ENCODE measurements at regions not wholly inside any gene's neighbourhood (a gene's known extent, or its start where the extent isn't known, plus 50 kb on each side); places are given as distances from the start of the nearest gene placed in this dataset.
"Not testable (repeated sequence)": the region's sequence is repeated elsewhere in the genome, so short reads cannot be mapped to it uniquely, and the experiment has no call there.

DNA sequence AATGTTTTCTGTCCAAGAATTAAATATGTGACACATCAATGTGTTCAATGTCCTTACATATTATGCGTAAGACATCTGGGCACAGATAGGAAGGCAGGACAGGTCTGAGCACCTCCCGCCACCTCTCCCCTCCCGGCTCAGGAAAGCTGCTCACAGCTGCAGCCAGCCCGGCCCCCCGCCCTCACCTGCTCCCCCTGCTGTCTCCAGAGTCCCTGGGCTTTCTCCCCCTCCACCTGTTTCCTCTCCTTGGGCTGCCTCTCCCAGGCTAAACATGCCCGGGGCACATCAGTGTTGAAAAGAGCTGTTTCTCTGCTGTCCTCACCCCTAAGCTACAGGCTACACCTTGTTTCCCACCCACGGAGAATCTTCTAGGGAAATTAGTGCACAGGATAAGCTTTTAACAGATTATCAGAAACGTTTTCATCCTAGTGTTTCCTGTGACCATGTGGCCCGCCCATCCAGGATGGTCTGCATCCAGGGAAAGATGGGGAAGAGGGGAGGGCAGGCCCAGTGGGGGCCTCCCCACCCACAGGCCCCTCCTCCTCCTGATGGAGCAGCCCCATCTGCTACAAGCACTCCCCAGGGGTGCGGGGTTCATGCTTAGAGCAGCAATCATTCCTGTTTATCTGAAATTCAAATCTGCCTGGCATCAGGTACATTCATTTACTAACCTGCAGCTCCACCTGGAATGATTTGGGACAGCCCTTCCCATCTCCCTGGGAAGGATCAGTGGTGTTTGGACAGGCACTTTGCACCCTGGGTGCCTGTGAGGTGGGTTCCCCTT, 273.8 kb upstream of the SFSWAP start:
- no peak for DNase-seq (ENCODE audit: low read depth)

DNA sequence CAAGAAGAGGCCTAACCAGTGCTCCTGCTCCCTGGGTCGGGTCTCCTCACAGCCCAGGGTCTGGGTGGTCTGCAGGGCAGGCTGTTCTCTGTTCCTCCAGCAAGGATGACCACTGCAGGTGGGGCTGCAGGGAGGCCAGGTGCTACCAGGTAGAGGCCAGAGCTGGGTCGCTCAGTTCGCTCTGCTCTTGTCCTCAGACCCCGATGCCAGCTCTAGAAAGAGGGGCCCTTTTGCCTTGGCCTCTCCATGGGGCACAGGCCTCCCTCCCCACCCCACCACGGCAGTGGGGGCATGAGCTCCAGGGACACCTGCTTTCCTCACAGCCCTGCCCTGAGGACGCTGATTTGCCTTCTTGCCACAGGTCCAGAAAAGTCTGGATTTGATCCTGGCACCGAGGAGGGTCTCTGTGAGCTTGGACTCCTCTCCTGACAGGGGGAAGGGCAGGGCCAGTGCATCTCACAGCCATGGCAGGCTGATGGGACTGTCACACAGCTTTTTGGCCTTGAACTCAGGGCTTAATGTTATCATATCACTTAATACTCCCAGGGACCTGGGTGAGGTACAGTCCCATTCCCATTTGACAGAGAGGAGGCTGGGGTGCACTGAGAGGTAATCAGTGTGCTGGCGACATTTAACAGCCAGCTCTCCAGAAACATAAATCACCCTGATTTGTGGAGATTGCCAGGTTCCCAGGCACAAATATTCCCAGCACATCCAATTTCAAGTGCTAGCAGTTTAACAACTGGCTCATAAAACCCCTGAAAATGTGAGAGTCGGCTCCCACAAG, 273.0 kb upstream of the SFSWAP start:
- DNase-seq (ENCODE audit: low read depth), result no peak

DNA sequence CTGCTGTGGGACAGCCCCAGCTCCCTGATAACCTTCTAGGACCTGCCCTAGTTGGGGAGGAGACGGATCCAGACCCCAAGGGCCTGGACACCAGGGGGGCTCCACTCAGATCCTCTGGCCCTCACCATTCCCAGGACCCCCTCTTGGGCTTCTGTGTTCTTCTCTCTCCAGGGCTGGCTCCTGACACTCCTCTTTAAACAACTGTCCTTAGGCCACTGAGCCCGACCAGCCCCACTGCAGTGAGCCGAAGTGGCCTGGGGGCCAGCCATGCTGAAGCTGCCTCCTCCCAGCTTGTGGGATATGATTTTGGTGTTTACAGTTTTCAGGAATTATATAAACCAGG, 272.4 kb upstream of the SFSWAP start:
- not testable (repeated sequence) for DNase-seq (ENCODE audit: low read depth)

DNA sequence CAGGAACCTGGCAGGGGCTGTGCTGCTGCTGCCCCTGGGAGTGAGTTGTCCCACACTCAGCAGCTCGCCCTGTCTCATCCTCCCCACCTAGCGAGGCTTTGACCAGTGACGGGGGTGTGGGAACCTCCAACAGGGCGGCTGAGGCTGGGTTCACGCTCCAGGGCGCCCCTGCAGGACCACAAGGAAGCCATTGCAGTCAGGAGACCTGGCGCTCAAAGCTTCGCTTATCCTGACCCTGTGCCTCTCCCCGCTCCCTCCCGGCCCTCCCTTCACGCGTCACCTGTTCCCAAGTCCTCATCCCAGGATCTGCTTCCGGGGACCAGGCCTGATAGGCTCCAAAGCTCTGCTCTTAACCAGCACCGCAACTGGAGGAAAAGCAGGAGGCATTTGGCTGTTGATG, 272.0 kb upstream of the SFSWAP start:
- DNase-seq (ENCODE audit: low read depth), result no peak

DNA sequence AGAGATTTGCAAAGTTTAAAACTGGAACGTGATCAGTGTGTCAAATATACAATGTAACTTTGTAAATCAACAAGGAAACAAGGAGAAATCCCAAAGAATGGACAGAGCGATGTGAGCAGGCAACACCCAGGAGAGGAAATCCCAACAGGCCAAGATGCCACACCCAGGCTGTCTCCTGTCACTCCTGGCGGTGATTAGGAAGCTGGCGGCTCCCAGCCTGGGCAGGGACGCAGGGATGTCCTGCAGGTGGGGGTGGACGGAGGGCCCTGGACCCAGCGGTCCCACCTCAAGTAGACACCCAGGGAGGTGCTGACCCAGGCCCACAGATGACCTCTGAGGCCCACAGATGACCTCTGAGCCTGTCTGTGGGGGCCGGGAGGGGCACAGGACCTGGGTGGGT, 271.1 kb upstream of the SFSWAP start:
- DNase-seq (ENCODE audit: low read depth), result not testable (repeated sequence)

DNA sequence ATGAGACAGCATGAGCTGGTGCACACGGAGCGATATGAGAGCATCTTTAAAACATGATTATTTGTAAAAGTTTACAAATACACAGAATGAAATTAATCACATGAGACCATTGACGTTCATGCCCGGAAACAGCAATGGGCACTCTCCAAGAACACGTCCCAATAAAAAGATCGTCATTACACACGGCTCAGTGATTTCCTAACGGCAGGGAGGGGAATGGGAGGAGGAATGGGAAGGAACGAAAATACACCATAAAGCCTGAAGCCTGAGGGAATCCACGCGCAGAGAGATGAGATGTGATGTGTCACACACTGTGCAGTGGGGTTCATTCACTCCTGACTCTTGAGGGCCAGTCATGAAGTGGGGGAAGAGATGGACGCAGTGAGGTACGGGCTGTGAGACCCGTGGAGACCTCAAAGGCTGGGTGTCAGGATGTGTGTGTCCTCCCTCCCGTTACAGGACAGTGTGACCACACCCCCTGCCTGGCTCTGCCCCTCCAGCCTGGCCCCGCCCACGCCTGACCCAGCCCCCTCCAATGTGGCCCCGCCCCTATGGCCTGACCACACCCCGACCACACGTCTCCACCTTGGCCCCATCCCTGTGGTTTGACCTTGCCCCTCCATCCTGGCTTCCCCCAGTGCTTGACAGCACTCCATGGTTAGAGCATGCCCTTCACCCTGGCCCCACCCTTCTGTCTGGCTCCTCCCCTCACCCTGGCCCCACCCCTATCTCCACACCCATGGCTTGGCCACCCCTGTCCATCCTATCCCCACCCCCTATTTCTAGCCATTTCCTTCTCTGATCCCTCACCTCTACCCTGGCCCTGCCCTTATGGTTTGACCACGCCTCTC, 270.5 kb upstream of the SFSWAP start:
- DNase-seq (ENCODE audit: low read depth), result not testable (repeated sequence)

DNA sequence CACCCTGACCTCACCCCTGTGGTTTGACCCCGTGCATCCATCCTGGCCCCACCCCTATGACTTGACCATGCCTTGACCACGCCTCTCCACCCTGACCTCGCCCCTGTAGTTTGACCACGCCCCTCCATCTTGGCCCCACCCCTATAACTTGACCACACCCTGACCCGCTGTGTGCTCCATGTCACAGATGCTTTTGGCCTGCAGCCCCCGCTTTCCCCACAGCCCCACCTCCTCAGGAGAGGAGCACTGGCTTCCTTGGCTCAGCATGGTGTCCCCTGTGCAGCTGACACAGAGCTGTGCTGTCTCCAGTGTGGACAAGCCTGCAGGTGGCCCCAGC, 269.9 kb upstream of the SFSWAP start:
- DNase-seq (ENCODE audit: low read depth), result no peak

DNA sequence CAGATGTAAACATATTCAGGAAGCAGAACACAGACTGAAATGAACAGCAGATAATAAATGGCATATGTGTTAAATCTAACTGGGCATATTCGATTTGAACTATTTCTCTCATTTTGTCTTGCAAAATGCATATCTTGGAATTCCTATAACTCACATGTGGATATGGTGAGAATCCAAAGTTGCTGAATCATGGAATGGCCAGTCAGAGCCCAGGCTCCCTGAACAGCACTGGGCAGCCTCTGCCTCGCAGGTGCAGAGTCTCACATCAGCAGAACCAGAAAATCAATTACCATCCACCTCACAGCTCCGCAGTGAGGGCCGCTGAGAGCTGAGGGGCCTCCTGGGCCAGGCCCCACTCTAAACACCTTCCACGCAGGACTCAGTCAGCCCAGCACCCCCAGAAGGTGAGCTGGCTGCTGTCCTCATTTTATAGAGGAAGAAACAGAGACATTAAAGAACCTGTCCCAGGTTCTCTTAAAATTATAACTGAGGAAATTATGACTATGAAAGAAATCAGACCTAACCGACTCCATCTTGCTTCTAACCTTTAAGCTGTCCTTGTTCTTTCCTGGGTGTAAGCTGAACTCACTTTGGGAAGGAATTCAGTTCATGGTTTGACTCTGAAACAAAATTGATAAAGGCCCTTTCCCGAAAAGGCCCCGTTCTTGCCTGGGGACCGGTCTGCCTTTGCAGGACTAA, 269.1 kb upstream of the SFSWAP start:
- no peak for DNase-seq (ENCODE audit: low read depth)

DNA sequence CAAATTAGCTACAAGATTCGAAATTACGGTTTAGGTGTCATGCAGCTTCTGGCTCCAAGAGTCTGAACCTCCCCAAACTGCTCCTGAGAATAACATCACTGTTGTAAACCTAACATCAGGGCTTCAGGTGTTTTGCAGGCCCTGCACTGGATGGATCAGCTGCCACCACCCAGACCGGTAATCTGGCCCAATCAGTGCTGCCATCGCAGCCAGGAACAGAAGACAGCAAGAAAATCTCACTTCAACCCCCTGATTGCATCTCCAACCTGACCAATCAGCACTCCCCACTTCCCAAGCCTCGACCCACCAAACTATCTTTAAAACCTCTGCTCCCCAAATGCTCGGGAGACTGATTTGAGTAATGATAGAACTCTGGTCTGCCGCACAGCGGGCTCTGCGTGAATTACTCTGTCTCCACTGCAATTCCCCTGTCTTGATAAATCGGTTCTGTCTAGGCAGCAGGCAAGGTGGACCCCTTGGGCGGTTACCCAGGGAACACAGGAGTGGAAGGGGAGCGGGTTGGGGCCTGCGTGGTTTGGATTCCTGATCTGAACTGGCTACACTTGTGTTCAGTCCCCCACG, 268.5 kb upstream of the SFSWAP start:
- DNase-seq (ENCODE audit: low read depth), result no peak

DNA sequence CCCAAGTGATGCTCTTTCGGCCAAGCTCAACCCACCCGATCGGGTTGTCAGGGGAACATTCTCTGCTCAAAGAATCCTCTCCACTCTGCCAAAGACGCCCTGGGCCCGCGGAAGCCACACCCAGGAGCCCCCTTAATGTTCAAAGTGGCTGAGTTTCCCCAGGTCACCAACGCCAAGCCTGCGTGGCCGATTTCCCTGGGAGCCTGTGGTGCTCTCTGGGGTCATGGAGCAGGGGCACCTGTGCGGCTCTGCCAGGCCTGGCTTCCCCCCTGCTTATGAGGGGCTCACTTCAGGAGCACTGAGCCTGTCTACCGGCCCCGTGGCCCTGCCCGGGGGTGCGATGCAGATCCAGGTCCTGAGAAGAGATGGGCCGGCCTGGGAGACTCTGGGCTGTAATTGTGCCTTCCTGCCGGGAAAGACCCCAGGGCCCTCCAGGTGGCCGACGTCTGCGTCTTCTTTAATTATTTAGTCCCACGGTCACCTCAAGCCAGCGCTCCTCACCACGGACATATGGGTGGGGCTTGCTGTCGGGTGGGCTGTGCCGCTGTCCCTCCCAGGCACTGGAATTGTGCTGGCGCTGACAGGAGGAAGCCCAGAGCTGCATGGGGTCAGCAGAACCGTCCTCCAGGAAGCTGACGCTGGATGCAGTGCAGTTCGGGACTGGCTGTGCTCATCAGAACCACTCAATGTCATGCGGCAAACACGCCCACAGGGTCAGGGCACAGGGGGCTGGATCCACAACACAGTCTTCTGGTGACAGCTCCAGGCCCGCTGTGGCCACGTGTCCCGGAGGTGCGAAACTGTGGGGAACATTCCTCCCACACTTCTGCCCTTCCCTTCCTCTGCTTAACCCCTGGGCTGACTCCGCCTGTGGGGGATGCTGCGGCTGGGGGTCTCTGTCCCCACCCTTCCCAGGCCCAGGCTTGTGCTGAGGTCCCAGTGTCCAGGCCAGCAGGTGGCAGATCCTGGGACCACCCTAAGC, 267.6 kb upstream of the SFSWAP start:
- no peak for DNase-seq (ENCODE audit: low read depth)

DNA sequence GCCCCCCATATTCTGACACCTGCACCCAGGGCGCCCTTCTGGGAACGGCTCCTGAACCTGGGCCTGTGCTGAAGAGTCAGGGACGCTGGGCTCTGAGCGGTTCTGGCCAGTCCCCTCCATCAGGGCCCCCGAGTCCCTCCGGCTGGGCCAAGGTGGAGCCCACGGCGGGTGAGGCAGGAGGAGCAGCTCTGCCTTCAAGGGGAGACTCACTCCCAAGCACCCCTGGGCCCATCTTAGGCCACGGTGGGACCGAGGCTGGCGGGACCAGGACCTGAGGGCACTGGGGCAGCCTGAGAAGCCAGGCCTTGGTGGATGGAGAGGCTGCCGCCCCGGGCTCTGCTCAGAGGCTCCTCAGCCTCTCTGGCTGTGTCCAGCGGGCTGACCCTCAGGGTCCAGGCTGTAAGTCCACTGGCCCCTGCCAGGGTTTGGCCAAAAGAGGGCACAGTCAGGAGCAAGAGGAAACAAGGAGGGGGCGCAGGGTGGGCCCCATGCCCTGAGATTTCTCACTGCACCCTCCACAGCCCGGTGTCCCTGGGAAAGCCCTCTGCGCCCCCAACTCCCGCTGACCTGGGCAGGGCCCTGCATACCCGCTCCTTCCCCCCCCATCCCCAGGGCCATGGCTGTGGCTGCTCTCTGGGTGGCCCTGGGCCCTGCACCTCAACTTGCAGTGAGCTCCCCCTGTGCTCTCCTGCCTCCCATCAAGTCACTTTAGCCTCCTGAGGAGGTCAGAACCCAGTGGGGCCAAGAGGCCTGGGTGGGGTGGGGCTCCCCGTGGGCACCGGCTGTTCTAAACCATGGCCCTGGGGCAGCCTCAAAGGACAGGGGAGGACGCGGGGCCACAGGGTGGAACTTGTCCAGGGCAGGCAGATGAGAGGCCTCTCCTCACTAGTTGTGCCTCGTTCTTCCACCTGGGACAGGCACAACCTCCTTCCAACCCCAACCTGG, 266.4 kb upstream of the SFSWAP start:
- DNase-seq (ENCODE audit: low read depth), result no peak

DNA sequence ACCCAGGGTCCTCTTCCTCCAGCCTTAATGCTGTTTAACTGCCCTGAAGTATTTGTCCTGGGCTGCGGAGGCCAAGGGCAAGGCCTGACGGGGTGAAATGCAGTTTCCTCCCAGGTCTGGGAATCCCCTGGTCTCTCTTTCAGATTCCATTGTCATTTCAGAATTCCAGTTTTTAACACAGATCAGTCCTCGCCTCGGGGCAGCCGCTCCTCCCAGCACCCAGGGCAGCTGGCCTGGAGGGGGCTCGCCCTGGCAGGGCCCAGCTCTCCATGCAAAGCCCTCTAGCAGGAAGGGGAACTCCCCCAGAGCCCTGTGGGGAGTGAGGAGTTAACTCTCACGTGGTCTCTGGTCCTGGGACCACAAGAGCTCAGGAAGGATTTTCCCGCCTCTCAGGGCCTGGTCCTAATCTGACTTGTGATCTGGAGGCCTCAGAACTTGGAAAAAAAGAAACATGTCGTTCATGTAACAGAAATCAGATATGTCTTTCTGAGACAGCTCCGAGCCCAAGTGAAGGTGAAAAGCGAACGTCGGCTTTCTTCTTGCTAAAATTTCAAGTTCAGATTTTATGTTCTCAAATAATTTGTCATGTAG, 265.6 kb upstream of the SFSWAP start:
- no peak for DNase-seq (ENCODE audit: low read depth)

DNA sequence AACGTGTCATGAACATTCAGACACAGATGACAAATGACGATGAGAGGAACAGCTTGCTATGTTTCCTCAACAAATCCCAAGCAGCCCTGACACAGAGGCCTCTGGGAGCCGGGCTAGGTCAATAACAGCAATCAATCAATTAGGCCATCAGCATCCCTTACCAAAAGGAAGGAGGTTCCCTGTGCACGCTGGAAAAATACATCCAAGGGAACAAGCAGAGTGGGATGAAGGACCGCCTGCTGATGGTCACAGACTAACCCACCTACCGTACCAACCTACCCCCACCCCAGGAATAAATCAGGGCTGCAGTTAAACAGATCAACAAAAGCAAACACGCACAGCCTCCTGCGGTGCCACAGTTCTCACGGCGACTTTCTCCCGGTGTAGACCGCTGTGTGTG, 265.1 kb upstream of the SFSWAP start:
- no peak for DNase-seq (ENCODE audit: low read depth)

DNA sequence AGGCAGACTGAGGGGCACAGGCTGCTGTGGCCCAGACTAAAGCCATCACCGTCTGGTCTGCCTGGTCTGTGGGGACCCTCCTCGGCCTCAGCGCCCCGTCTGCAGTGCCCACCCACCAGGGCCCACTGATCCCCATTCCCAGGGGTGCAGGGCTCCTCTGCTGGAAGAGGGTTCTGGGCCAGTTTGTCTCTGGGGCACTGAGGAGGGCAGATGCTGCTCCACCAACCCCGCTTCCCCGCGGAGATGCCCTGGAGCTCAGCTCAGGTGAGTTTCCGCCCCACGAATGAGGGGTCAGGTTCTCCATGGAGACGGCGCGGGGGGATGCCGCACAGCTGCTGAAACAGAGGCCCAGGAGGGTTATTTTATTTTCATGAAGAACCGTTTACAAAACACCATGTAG, 263.3 kb upstream of the SFSWAP start:
- not testable (repeated sequence) for DNase-seq (ENCODE audit: low read depth)

DNA sequence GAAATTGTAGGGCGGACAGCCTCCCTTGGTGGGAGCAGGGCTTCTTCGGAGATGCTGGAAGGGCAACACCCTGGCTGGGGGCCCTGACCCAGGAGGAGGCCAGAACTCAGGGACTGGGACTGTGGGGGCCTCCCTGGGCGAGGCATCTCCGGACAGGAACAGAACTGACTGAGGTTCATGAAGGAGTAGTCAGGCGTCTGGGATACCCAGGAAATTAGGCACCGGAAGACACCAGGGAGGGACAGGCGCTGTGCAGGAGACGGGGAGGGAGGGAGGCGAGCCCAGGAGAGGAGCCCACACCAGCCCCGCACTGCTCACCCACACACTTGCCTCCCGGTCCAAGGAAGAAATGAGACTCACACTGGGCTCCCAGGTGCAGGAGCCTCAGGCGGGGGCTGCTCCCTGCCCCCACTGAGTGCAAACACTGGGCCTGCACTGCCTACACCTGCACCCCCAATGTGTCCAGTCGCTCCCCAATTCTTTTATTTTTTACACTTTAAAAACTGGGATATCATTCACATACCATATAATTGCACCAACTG, 262.6 kb upstream of the SFSWAP start:
- DNase-seq (ENCODE audit: low read depth), result no peak

DNA sequence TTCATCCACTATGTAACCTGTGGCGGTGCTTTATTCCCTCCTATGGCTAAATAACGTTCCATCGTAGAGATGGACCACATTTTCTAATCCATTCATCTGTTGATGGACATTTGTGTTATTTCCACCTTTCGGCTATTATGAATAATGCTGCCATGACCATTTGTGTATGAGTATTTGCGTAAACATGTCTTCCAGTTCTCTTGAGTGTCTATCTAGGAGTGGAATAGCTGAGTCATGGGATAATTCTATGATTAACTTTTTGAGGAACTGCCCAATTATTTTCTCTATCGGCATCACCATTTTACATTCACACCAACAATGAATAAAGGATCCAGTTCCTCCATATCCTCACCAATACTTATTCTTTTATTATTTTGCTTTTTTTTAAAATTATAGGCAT, 261.9 kb upstream of the SFSWAP start:
- DNase-seq (ENCODE audit: low read depth), result no peak

DNA sequence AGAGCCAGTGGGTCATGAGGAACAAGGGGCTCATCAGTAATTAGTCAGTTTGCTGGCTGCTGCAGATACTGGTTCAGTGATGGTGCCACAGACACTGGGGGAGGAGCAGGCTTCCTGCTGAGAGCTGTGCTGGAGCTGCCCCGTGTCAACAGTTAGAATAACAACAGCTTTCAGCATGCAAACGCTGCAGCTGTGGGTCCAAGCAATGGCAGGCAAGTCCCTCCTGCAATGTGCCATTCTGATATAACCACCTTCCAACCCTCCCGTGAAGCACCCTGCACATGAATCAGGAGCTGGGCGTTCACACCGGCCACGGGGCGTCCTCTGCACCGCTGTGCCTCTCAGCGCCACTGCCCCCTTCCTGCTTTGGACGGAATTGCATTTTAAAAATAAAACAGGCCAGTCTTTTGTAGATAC, 258.4 kb upstream of the SFSWAP start:
- no peak for DNase-seq (ENCODE audit: low read depth)
